DMS153 treated with DMSO at 0.1 percent for 48 hours (cell line): ENCODE measurements at regions not wholly inside any gene's neighbourhood (a gene's known extent, or its start where the extent isn't known, plus 50 kb on each side); places are given as distances from the start of the nearest gene placed in this dataset.

Experiments used
- DNase-seq: peaks from one replicate; lab custom pipeline; 2025; ENCODE audit not compliant: unreplicated experiment; lab: John Stamatoyannopoulos, UW

DNA sequence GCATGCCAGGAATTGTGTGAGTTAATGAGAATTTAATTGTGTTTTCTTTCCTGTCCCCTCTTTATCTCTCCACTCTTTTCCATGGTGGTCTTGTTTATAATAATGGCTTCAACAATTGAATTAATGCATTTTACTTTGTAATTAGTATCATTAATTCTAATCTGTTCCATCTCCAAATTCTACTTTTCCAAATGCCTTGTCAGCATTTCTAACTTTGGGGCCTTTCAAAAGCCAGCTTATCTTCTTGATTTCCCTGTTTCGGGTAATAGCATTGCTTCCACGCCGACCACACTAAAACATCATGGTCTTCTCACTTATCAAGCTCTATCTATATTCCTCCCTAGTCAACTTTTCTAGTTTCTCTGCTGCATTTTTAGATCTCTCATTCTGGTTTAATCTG is 54.2 kb upstream of the RMST start:
- no peak for DNase-seq

GRCh38 chr12:97411341-97411740 is 51.3 kb upstream of the RMST start:
- DNase-seq: no peak
